Esophagus muscularis mucosa (tissue), 4 donors: ENCODE measurements at regions not wholly inside any gene's neighbourhood (a gene's known extent, or its start where the extent isn't known, plus 50 kb on each side); places are given as distances from the start of the nearest gene placed in this dataset.
"Not testable (repeated sequence)": the region's sequence is repeated elsewhere in the genome, so short reads cannot be mapped to it uniquely, and the experiment has no call there.

Source experiments
- CTCF ChIP-seq, 3 experiments: fragments of 200-600 bp in 2 of 3; fragments of 450-650 bp in 1 of 3; sonication (generic) in 2 of 3; IDR thresholded peaks; one replicate each; pipeline ENCODE4 v1.5.1; 2017 to 2019; ENCODE audit warnings: antibody characterized with exemption in 3 of 3, mild to moderate bottlenecking in 2 of 3, moderate library complexity in 1 of 3
- EP300 ChIP-seq: sonication (generic); formaldehyde crosslinking; IDR thresholded peaks from one replicate; pipeline ENCODE4 v1.6.1; 2017; ENCODE audit warnings: antibody characterized with exemption
- POLR2AphosphoS5 ChIP-seq, 2 donors: sonication (generic); formaldehyde crosslinking; IDR thresholded peaks; one replicate each; pipeline ENCODE4 v1.6.1; 2017; ENCODE audit warnings: antibody characterized with exemption in 2 of 2

- not testable (repeated sequence) for TF ChIP-seq POLR2AphosphoS5 (IDR thresholded peaks at IDR 0.05); CTCF (IDR thresholded peaks at IDR 0.05); EP300
Observed at GRCh38 chr3:81865164-81865563, 103.7 kb upstream of the GBE1 start.
